NT2/D1 (cell line): ENCODE measurements at regions not wholly inside any gene's neighbourhood (a gene's known extent, or its start where the extent isn't known, plus 50 kb on each side); places are given as distances from the start of the nearest gene placed in this dataset.

Source experiments
- SUZ12 ChIP-seq: IDR thresholded peaks from 2 replicates; pipeline ENCODE4 v1.6.1; 2011; ENCODE audit not compliant: insufficient read length, insufficient read depth; ENCODE audit errors: extremely low read depth
- YY1 ChIP-seq: IDR thresholded peaks from 2 replicates; pipeline ENCODE4 v1.6.1; 2011; ENCODE audit not compliant: insufficient read length, insufficient read depth
- ZNF274 ChIP-seq: IDR thresholded peaks from 2 replicates; pipeline ENCODE4 v1.6.1; 2011; ENCODE audit warnings: mild to moderate bottlenecking, low read depth, low read length

GRCh38 chr13:80552851-80553440 lies 212.0 kb upstream of the SPRY2 start:
- no peak for TF ChIP-seq YY1
- TF ChIP-seq ZNF274, result no peak
- no peak for TF ChIP-seq SUZ12
